ENCODE measurements at regions not wholly inside any gene's neighbourhood (a gene's known extent, or its start where the extent isn't known, plus 50 kb on each side); places are given as distances from the start of the nearest gene placed in this dataset.

DNA sequence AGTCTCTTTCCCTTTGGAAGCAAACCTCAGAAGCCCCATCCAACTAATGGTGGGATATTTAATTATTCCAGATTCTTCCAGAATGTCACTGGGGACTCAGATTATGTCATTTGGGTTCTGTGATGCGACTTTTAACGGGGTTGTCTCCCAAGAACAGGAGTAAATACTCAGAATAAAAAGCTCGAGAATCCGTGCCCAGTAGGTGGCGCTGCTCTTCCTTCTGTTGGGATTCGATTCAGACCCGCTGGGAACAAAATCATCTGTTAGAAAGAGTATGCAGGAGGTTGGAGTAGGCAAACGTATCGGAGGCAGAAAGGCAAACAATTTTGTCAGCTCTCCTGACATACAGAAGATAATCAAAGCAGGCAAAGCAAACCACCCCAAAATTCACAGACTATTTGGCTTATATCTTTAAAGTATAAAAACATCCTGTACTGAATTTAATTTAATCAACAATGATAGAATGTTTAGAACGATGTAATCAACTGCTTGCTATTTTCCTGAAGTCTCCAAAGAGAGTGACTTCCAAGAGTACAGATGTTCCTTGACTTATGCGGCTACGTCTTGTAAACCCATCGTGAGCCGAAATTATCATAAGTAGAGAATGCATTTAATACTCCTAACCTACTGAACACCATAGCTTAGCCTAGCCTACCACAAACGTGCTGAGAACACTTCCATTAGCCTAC, 169.8 kb upstream of the RAI14 start:
- peak; percentile 46 for DNase-seq (ENCODE audit: low spot score)

DNA sequence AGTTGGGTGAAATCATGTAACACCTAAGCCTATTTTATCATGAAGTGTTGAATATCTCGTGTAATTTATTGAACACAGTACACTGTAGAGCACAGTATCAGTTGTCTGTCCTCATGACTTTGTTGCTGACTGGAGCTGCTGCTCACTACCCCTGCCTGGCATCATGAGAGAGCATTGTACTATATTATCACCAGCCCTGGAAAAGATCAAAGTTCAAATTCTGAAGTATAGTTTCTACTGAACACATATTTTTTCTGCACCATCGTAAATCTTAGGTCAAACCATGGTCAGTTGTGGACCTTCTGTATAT, 169.3 kb upstream of the RAI14 start:
- no peak for DNase-seq (ENCODE audit: low spot score)

GRCh38 chr5:34487159-34487879, 168.8 kb upstream of the RAI14 start:
- no peak for DNase-seq (ENCODE audit: low spot score)

DNA sequence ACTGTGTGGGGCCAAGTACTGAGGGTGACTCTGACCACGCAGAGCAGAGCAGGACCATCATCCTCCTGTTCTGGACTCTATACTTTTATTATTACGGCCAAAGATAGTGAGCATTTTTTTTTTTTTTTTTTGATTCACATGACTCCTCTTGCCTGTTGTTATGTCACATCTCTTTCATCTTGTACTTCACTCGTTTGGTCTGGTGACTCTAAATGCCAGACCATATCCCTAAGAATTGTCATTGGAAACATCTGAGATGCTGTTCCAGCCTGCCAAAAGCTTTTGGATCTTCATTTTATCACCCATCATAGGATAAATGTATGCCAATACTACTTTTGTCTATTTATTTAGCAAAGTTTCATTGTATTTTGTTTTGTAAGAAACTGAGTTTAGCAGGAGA, 168.2 kb upstream of the RAI14 start:
- no peak for DNase-seq (ENCODE audit: low spot score)

DNA sequence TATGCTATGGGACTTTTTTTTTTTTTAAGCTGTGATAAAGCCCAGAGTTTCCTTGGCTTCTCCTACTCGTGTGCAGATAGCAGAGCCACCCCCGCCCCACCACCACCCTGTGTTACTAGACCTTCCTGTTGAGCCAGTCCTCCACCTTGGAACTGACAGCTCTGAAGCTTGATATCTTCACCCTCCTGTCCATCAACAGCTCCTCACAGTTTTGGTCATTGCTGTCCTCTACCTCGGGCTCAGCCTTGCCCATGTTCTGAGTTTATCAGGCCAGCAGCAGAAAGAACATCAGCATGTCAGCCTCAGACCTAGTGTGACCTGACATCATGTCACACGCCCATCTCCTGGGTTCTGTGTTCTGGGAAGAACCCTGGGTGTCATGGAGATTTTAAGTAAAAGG, 167.1 kb upstream of the RAI14 start:
- DNase-seq (ENCODE audit: low spot score) = no peak

DNA sequence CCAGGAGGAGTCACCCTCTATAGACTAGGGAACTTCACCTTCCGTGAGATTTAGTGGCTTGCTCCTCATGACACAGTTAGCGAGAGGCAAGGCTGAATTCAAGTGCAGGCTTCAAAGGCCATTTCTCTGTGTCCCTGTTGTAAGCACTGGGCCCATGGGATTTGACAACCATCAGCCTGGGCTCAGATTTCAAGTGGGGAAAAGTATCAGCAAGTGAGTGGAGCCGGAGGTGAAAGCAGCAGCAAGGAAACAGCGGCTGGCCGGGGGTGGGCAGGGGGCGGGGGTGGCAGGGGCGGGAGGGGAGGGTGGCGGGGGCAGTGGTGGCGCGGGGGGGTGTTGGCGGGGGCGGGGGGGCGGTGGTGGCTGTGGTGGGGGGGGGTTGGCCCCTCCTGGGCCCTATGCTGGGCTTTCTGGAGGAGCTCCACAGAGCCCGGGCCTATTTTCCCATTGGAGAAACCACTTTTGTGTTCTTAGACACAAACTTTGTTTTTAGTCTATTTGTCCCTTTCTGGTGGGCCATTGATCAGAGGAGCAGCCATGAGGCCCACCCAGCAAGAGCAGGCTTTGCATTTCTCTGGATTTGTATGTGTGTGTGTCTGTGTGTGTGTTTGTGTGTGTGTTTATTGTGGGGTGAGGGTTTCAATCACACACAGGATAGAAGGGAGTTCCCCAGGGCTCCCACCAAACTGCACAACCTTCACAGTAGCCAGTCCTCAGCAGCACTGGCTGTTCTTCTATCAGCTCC, 165.4 kb upstream of the RAI14 start:
- no peak for DNase-seq (ENCODE audit: low spot score)

DNA sequence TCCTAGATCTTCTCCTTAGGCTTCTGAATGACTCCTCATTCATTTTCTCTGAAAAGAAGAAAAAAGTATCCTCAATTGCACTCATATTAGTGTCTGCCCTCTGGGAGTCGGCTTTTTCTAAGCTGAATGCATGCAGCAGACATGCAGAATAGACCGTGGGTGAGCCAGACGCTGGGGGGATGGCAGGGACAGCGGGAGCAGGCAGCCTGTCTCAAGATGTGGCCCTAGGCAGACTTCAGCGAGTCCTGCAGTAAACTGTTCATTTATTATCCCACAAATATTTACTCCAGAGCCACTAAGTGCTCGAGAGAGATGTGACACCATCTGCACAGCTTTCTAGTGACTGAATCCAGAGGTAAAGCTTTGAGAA, 164.9 kb upstream of the RAI14 start:
- no peak for DNase-seq (ENCODE audit: low spot score)

- DNase-seq (ENCODE audit: low spot score) = no peak
Measured at GRCh38 chr5:34494111-34494755, 161.9 kb upstream of the RAI14 start.

- DNase-seq (ENCODE audit: low spot score) = no peak
Measured at GRCh38 chr5:34495178-34495577, 160.9 kb upstream of the RAI14 start.

DNA sequence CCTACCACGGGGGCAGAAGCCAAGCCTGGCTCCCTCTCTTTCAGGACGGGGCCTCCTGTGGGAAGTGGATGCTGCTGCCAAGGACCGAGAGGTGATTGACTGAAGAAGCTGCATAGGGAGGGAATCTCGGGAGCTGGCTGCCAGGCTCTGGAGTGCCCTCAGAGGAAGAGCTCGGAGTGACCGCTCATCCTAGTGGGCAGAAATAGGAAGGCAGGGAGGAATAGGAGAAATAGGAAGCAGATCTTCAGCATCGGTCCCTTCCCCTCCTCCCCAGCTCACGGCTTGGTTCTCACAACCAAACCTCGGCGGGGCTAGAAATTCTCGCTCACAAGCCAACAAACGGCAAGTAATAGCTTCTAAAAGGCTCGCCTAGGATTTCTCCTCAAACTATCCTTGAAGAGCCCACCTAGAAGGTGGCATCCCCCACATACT, 159.9 kb upstream of the RAI14 start:
- DNase-seq (ENCODE audit: low spot score) = no peak

GRCh38 chr5:34496701-34497469, 159.2 kb upstream of the RAI14 start:
- DNase-seq (ENCODE audit: low spot score) = no peak

GRCh38 chr5:34497470-34497808, 158.7 kb upstream of the RAI14 start:
- no peak for DNase-seq (ENCODE audit: low spot score)

DNA sequence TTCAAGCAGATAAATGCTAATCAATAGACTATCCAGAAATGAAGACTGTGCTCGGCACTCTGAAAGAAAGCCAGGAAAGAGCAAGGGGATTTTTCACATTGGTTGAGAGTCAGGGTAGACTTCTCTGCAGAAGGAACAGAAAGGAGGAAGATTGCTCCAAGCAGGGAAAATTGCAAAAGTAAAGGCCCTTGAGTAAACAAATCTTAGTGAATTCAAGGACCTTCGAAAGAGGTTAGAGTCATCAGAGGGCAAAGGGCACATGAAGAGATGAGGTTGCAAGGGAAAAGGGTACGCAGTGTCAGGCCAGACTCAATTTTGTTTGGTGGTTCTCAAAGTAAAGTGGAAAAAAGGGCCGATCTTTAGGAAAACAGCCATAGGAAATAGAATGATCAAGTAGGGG, 157.6 kb upstream of the RAI14 start:
- no peak for DNase-seq (ENCODE audit: low spot score)

GRCh38 chr5:34499001-34499734, 157.0 kb upstream of the RAI14 start:
- no peak for DNase-seq (ENCODE audit: low spot score)

DNA sequence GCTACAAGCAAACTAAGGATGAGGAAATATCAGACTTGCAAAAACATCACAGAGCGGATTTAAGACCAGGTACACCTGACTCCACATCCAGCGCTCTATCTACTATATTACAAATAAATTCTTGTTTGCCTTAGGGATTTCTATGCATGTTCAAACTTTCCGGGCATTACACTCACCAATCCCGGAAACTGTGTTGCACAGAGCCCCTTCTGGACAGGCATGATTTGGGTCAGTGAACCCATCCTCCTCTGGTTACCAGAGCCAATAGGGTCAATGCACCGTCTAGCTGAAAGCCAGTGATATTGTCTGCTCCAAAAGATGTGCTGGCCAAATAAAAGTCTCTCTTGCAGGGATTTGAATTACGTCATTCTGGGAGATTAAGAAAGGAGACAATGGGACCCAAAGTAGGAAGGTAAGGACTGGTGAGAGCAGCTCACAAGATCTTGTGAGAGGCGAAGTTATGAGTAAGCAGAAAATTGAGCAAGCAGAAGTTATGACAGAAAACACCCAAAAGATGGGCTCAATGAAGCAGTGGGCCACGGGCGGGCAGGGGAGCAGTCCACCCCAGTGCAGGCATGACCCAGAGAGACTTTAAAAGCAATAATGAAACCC, 155.8 kb upstream of the RAI14 start:
- DNase-seq (ENCODE audit: low spot score) = no peak

- no peak for DNase-seq (ENCODE audit: low spot score)
Measured at GRCh38 chr5:34501016-34501415, 155.1 kb upstream of the RAI14 start.

DNA sequence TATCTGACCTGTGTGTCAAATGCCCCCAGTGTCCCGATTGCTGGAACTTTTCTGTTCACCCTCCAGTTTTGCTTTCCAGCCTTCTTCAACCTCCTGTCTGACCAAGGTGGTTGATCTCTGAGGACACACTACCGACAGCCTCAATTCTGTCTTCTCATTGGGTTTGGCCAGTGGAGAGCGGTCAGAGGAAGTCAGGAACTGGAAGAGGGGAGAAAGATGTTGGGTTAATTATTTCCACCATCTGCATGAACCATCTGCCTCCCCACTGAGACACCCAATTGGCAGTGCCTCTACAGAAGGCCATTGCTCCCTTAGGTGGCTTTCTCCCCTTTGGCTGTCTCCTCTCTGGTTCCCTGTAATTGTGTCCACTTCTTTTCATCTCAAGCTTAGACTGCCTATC, 154.3 kb upstream of the RAI14 start:
- DNase-seq (ENCODE audit: low spot score) = no peak

DNA sequence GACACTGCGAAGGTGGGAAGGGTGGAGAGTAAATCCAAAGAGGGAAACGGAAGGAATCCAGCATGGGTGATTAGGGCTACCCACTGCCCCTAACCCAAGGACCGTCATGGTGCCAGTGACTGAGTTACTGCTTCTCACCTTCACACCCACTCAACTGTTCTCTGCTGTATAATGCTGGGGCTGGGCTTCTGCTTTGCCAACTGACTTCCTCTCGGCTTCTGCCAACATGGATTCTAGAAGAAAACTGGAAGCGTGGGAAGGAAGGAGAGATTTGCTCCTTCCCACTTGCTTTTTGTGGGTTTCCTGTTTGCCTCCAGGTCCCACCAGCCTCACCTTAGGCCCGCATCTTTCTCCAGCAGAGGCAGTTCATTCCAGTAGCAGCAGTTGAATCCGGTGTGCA, 153.5 kb upstream of the RAI14 start:
- no peak for DNase-seq (ENCODE audit: low spot score)

DNA sequence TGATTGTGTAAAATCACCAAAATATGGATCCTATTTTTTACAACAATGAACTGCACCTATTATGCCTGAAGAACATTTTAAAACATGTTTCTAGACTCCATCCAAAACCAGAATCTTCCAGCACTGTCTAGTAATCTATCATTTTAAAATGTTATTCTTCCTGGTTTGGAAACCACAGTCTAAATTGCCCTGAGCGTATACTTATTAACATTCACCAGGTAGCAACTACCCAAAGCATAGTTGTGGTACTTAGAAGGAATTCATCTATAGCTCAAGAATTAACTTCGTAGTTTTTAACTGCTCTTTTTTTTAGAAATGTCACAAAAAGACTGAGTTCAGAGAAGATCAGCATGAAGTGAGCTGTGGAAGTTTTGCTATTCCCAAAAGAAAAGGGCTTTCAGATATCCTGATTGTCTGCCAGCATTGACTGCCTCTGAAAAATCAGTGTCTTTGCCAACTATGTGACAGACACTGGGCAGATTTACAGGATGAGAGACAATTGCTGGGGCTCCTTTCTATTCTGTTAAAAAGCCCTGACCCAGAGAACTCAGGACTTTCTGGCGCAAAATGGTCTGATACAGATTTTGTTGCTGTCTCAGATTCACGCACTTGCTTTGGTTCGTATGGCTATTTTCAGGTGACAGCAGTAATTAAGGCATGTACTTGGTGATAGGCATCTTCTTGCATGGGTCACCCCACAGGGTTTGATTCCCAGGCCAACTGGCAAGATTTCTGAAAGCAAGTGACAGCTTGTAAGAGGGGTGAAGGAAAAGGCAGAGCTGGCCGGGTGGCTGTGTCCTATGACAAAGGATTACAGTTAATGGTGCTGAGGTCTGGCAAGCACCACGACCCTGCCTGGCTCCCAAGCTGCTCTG, 152.5 kb upstream of the RAI14 start:
- DNase-seq (ENCODE audit: low spot score) = no peak

GRCh38 chr5:34504967-34505366, 151.2 kb upstream of the RAI14 start:
- DNase-seq (ENCODE audit: low spot score) = no peak
